ENCODE measurements at regions not wholly inside any gene's neighbourhood (a gene's known extent, or its start where the extent isn't known, plus 50 kb on each side); places are given as distances from the start of the nearest gene placed in this dataset.

- TF ChIP-seq RXRA (IDR thresholded peaks at IDR 0.05) (no peak), FOXA1 (IDR thresholded peaks at IDR 0.05) (no peak), ATF3 (IDR thresholded peaks at IDR 0.05) (no peak), FOXA2 (IDR thresholded peaks at IDR 0.05) (no peak), HNF4G (IDR thresholded peaks at IDR 0.05) (no peak)
- TF ChIP-seq, protein P1, sequence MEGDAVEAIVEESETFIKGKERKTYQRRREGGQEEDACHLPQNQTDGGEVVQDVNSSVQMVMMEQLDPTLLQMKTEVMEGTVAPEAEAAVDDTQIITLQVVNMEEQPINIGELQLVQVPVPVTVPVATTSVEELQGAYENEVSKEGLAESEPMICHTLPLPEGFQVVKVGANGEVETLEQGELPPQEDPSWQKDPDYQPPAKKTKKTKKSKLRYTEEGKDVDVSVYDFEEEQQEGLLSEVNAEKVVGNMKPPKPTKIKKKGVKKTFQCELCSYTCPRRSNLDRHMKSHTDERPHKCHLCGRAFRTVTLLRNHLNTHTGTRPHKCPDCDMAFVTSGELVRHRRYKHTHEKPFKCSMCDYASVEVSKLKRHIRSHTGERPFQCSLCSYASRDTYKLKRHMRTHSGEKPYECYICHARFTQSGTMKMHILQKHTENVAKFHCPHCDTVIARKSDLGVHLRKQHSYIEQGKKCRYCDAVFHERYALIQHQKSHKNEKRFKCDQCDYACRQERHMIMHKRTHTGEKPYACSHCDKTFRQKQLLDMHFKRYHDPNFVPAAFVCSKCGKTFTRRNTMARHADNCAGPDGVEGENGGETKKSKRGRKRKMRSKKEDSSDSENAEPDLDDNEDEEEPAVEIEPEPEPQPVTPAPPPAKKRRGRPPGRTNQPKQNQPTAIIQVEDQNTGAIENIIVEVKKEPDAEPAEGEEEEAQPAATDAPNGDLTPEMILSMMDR (IDR thresholded peaks at IDR 0.05; ENCODE audit: low read depth, low read length, missing input control): no peak
These were observed 57.1 kb downstream of the ZFP36L2 start for GRCh38 chr2:43169099-43169945.

All from liver (tissue), 3 donors.